Motor neuron (in vitro differentiated cells): ENCODE measurements at regions not wholly inside any gene's neighbourhood (a gene's known extent, or its start where the extent isn't known, plus 50 kb on each side); places are given as distances from the start of the nearest gene placed in this dataset.

ENCODE experiments used
- ATAC-seq, 8 experiments: fragments of 200-7000 bp; cut with Tn5 transposase; replicated peaks in 6 of 8; 2 replicates each; pipeline ENCODE4 v1.8.0; 2021; ENCODE audit warnings: mild to moderate bottlenecking in 8 of 8, moderate library complexity in 8 of 8
- H3K27ac ChIP-seq, 2 donors: fragments of 250-450 bp; sonication (Bioruptor Pico); 2 replicates each; pipeline ENCODE4 v1.9.0; 2021; ENCODE audit warnings: antibody characterized with exemption in 2 of 2, mild to moderate bottlenecking in 2 of 2, moderate library complexity in 1 of 2
- H3K4me1 ChIP-seq, 2 donors: fragments of 250-450 bp; sonication (Bioruptor Pico); replicated peaks in 1 of 2; 2 replicates each; pipeline ENCODE4 v1.6.1; 2021; ENCODE audit warnings: antibody characterized with exemption in 2 of 2, mild to moderate bottlenecking in 2 of 2, moderate library complexity in 1 of 2
- H3K4me3 ChIP-seq, 5 donors: fragments of 250-450 bp; sonication (Bioruptor Pico); 2 replicates each; pipeline ENCODE4 v1.9.0; 2021; ENCODE audit warnings: antibody characterized with exemption in 5 of 5, mild to moderate bottlenecking in 5 of 5, moderate library complexity in 4 of 5
- WGBS, 10 experiments: fragments of 450-650 bp; shearing (Covaris generic); methylation state at CpG; one replicate each; pipeline ENCODE4 v1.0.0; 2022; 5-methylcytosine and 5-hydroxymethylcytosine counted together
- in situ Hi-C, 9 experiments: fragments of 400-800 bp; cut with MboI; loops; one replicate each; pipeline ENCODE4 v1.15.0; 2021; ENCODE audit warnings: low sequenced_read_pairs in 9 of 9, low pct_unique_long_range_greater_than_20kb in 2 of 9; ENCODE audit not compliant: unreplicated experiment in 9 of 9

- no peak for ATAC-seq
- Histone ChIP-seq H3K27ac (no peak overlapping the region), H3K4me1 (peaks cover 6 to 19% of the 10 kb centered on the region in 2 donors), H3K4me3 (no peak overlapping the region)
- whole genome bisulfite sequencing, 10 experiments: 57 to 100% (median 87%) methylated on average over 1 to 4 of the region's 4 CpGs; no CpG with 5 or more reads in 1 of the 10 experiments
- in situ Hi-C loops: no loop called here
These were observed 531.3 kb upstream of the FZD8 start for GRCh38 chr10:36173364-36173763.

- in situ Hi-C loops: no loop called here
- H3K4me1 ChIP-seq: peaks cover 6 to 19% of the 10 kb centered on the region in 2 donors
- peak in 6 of 8 experiments; percentile 36 to 90 (median 72) for ATAC-seq
- no peak overlapping the region for H3K27ac ChIP-seq
- H3K4me3 ChIP-seq: no peak overlapping the region
- WGBS, 10 experiments: 10 to 91% (median 67%) methylated on average over 2 to 10 of the region's 10 CpGs
These were observed 530.2 kb upstream of the FZD8 start for GRCh38 chr10:36171953-36172940.

- no peak overlapping the region for H3K27ac ChIP-seq
- ATAC-seq: peak in 3 of 8 experiments; percentile 11 to 30 (median 28)
- peaks cover 6 to 19% of the 10 kb centered on the region in 2 donors for H3K4me1 ChIP-seq
- WGBS, 10 experiments: 0 to 100% (median 67%) methylated on average over 1 of the region's 1 CpG; no CpG with 5 or more reads in 4 of the 10 experiments
- in situ Hi-C loops: no loop called here
- H3K4me3 ChIP-seq: no peak overlapping the region
These were observed 529.5 kb upstream of the FZD8 start for GRCh38 chr10:36171556-36171952.

GRCh38 chr10:36170943-36171501 is 528.9 kb upstream of the FZD8 start:
- in situ Hi-C loops: no loop called here
- no peak for ATAC-seq
- Histone ChIP-seq H3K4me3 (no peak overlapping the region), H3K27ac (no peak overlapping the region), H3K4me1 (peaks cover 6 to 19% of the 10 kb centered on the region in 2 donors)
- 14 to 100% (median 80%) methylated on average over 1 to 3 of the region's 4 CpGs; no CpG with 5 or more reads in 1 of the 10 experiments for WGBS, 10 experiments

GRCh38 chr10:36170142-36170719 is 528.1 kb upstream of the FZD8 start:
- in situ Hi-C loops: no loop called here
- ATAC-seq: peak in 4 of 8 experiments; percentile 59 to 85 (median 77)
- WGBS, 10 experiments: 0 to 100% (median 61%) methylated on average over 1 to 2 of the region's 2 CpGs

GRCh38 chr10:36168777-36169176 is 526.7 kb upstream of the FZD8 start:
- WGBS, 10 experiments: 20 to 100% (median 87%) methylated on average over 1 to 2 of the region's 2 CpGs; no CpG with 5 or more reads in 4 of the 10 experiments
- H3K27ac ChIP-seq: no peak overlapping the region
- no peak for ATAC-seq
- in situ Hi-C loops: no loop called here
- H3K4me1 ChIP-seq: peaks cover 6 to 19% of the 10 kb centered on the region in 2 donors
- no peak overlapping the region for H3K4me3 ChIP-seq

More at GRCh38 chr10:36170142-36170719, 528.1 kb upstream of the FZD8 start:
- H3K4me1 ChIP-seq: peaks cover 6 to 19% of the 10 kb centered on the region in 2 donors
- no peak overlapping the region for H3K4me3 ChIP-seq
- H3K27ac ChIP-seq: no peak overlapping the region

- no peak for ATAC-seq
- H3K27ac ChIP-seq: no peak overlapping the region
- WGBS, 10 experiments: 45 to 100% (median 93%) methylated on average over 2 to 4 of the region's 4 CpGs
- no peak overlapping the region for H3K4me3 ChIP-seq
- no peaks in the 10 kb centered on the region for H3K4me1 ChIP-seq
- in situ Hi-C loops: no loop called here
These were observed 522.7 kb upstream of the FZD8 start for GRCh38 chr10:36164556-36165504.

- WGBS, 10 experiments: 100% methylated on average over 1 to 2 of the region's 2 CpGs; no CpG with 5 or more reads in 7 of the 10 experiments
These were observed 521.7 kb upstream of the FZD8 start for GRCh38 chr10:36163827-36164226.

GRCh38 chr10:36157486-36157885 is 515.4 kb upstream of the FZD8 start:
- 54 to 100% (median 92%) methylated on average over 2 to 3 of the region's 3 CpGs; no CpG with 5 or more reads in 2 of the 10 experiments for WGBS, 10 experiments
- no peak for ATAC-seq
- H3K4me1 ChIP-seq: no peaks in the 10 kb centered on the region
- no peak overlapping the region for H3K27ac ChIP-seq
- in situ Hi-C loops: no loop called here
- H3K4me3 ChIP-seq: no peak overlapping the region

More at GRCh38 chr10:36163827-36164226, 521.7 kb upstream of the FZD8 start:
- Histone ChIP-seq H3K4me3 (no peak overlapping the region), H3K27ac (no peak overlapping the region), H3K4me1 (no peaks in the 10 kb centered on the region)
- ATAC-seq: no peak
- in situ Hi-C loops: no loop called here

- 25 to 100% (median 57%) methylated on average over 1 of the region's 1 CpG; no CpG with 5 or more reads in 2 of the 10 experiments for WGBS, 10 experiments
- Histone ChIP-seq H3K4me3 (no peak overlapping the region), H3K4me1 (no peaks in the 10 kb centered on the region), H3K27ac (no peak overlapping the region)
- no peak for ATAC-seq
- in situ Hi-C loops: no loop called here
These were observed 506.1 kb upstream of the FZD8 start for GRCh38 chr10:36148207-36148606.

GRCh38 chr10:36147529-36147928 is 505.4 kb upstream of the FZD8 start:
- Histone ChIP-seq H3K4me1 (no peaks in the 10 kb centered on the region), H3K27ac (no peak overlapping the region), H3K4me3 (no peak overlapping the region)
- in situ Hi-C loops: no loop called here
- no peak for ATAC-seq

GRCh38 chr10:36141856-36142560 is 499.9 kb upstream of the FZD8 start:
- ATAC-seq: no peak
- H3K27ac ChIP-seq: no peak overlapping the region
- WGBS, 10 experiments: 63 to 96% (median 76%) methylated on average over 1 to 7 of the region's 7 CpGs
- peaks cover 0 to 4% of the 10 kb centered on the region in 2 donors for H3K4me1 ChIP-seq
- no peak overlapping the region for H3K4me3 ChIP-seq
- in situ Hi-C loops: no loop called here
